RWPE1 (cell line): ENCODE measurements at regions not wholly inside any gene's neighbourhood (a gene's known extent, or its start where the extent isn't known, plus 50 kb on each side); places are given as distances from the start of the nearest gene placed in this dataset.
A peak's percentile ranks its signal among the peaks of the same experiment; 100 is the strongest.

ENCODE experiments used
- CTCF ChIA-PET: fragments of 350-600 bp; sonication (Branson Sonifier 250); formaldehyde crosslinking; extraction: SDS; loops from one replicate; lab custom pipeline; 2021; lab: Yijun Ruan, JAX
- POLR2A ChIA-PET: fragments of 400-600 bp; formaldehyde crosslinking; extraction: SDS; loops from one replicate; lab custom pipeline; 2020; ENCODE audit warnings: antibody characterized with exemption; ENCODE audit not compliant: low non-redundant PET; lab: Yijun Ruan, JAX
- DNase-seq: peaks from one replicate; pipeline ENCODE4 v3.0.0; 2012; ENCODE audit warnings: low spot score
- H3K27ac ChIP-seq: fragments of 450-650 bp; 2 replicates; pipeline ENCODE4 v1.5.1; 2017
- CTCF ChIP-seq: fragments of 450-650 bp; conservative IDR thresholded peaks from 2 replicates; pipeline ENCODE4 v1.5.1; 2017; ENCODE audit warnings: low read depth, mild to moderate bottlenecking

- H3K27ac ChIP-seq: no peak overlapping the region
- ChIA-PET CTCF (no interaction called here), POLR2A (no interaction called here)
- no peak for DNase-seq
- no peak for TF ChIP-seq CTCF
These were observed 477.9 kb downstream of the STIM2 start for GRCh38 chr4:27338530-27338929.

- CTCF ChIA-PET: no interaction called here
- no peak overlapping the region for H3K27ac ChIP-seq
- TF ChIP-seq CTCF: no peak
- no peak for DNase-seq
- POLR2A ChIA-PET: no interaction called here
These were observed 482.8 kb downstream of the STIM2 start for GRCh38 chr4:27343411-27343810.

DNA sequence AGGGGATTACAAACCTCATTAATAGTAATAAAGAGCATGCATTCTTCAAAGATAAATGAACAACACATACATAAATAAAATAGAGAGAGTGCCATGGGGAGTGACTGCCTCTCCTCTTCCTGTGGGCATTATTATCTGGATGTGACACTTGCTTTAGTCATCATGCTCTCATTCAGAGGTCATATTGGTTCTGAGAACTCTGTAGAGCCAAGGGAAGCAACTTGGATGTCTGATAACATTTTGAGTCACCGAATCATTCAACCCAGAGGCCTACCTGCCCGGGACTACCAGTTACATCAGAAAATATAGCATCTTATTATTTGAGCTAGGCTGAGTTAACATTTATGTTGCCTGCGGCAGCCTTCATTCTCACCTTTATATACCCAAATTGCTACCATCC, 489.5 kb downstream of the STIM2 start:
- CTCF ChIA-PET: interaction anchor here (0.5 kb wide), 1 partner anchor 961 kb away, joined by 3 read pairs; no protein-coding TSS in a partner anchor
- POLR2A ChIA-PET: no interaction called here
- no peak for TF ChIP-seq CTCF
- no peak overlapping the region for H3K27ac ChIP-seq
- peak; percentile 51 for DNase-seq

DNA sequence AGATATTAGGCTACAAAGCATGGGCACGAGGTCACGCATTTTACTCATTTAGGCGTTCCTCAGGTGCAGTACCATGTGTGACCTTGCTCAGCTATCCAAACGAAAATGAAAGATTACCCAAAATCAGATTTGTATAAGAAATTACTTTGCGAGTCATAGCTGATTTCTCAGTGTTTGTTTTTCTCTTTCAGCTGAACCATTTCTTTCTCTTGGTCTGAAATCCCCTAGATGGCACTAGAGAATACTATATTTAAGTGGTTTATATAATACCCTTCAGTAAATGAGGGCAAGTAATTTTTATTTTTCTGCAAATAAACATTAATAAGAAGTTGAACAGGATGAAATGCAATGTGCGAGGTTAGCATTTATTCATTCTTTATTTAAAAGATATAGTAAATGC, 496.6 kb downstream of the STIM2 start:
- ChIA-PET POLR2A (no interaction called here), CTCF (interaction anchor here (0.6 to 1.3 kb wide), 3 partner anchors 33 to 1124 kb away, joined by 3 to 4 read pairs (median 3); no protein-coding TSS in a partner anchor)
- no peak for TF ChIP-seq CTCF
- H3K27ac ChIP-seq: no peak overlapping the region
- peak; percentile 10 for DNase-seq

DNA sequence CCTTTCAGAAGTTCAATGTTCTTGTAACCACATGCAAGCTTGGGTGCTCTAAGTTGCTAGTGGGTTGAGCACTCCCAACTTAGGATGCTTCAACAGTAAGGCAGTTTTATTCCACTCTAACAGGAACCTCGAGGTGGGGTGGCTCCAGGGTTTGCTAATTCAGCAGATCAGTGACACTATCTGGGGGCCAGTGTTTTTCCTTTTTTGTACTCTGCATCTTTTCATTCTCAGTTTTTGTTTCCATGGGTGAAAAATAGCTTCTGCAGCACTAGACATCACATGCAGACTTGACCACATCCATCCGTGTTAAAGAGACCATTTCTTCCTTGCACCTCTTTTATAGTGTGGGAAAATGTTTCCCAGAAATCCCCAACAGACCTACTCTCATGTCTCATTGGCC, 497.6 kb downstream of the STIM2 start:
- ChIA-PET POLR2A (no interaction called here), CTCF (no interaction called here)
- no peak for DNase-seq
- TF ChIP-seq CTCF: no peak
- no peak overlapping the region for H3K27ac ChIP-seq

DNA sequence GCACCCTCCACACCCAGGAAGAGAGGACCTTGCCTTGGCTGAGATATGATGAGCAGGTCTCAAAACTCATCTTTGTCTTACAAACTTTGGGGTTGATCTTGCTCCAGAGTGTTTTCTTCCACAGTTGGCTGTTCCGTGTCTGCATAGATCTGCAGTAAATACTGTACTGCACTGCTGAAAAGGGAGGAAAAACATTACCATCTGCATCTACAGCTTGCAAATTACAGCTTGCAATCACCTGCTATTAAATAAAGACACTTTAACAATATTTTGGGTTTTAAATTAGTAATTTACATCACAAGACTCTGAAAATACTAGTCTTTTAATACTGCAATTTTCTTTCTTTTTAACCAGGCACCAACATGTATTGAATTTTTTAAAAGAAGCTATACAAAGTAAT, 499.5 kb downstream of the STIM2 start:
- ChIA-PET POLR2A (no interaction called here), CTCF (no interaction called here)
- no peak overlapping the region for H3K27ac ChIP-seq
- no peak for DNase-seq
- no peak for TF ChIP-seq CTCF

- POLR2A ChIA-PET: no interaction called here
- no peak for TF ChIP-seq CTCF
- H3K27ac ChIP-seq: no peak overlapping the region
- CTCF ChIA-PET: interaction anchor here (0.7 kb wide), 1 partner anchor 42 kb away, joined by 3 read pairs; no protein-coding TSS in a partner anchor
- peak; percentile 38 for DNase-seq
These were observed 500.2 kb downstream of the STIM2 start for GRCh38 chr4:27360790-27361267.
